ENCODE measurements at regions not wholly inside any gene's neighbourhood (a gene's known extent, or its start where the extent isn't known, plus 50 kb on each side); places are given as distances from the start of the nearest gene placed in this dataset.

GRCh38 chr3:72143322-72143721 lies 358.4 kb upstream of the PROK2 start:
- no peak overlapping the region for H3K4me3 ChIP-seq
- no peaks in the 10 kb centered on the region for H3K9me3 ChIP-seq (ENCODE audit: control insufficient read depth in 4 of 4, insufficient read depth in 3 of 4, low read length in 3 of 4)
- no peaks in the 10 kb centered on the region for H3K27me3 ChIP-seq (ENCODE audit: control insufficient read depth in 3 of 3, insufficient read depth in 3 of 3, low read length in 2 of 3)
- DNase-seq (no peak), ATAC-seq (ENCODE audit: insufficient read depth, low FRiP score) (no peak)
- H3K27ac ChIP-seq (ENCODE audit: low read depth in 1 of 2, low read length in 1 of 2), result no peak overlapping the region
- no peak for TF ChIP-seq CTCF (IDR thresholded peaks at IDR 0.05; ENCODE audit: control extremely low read depth, extremely low read depth)
- H3K4me1 ChIP-seq (ENCODE audit: control insufficient read depth in 5 of 5, insufficient read depth in 5 of 5, low read length in 5 of 5), result peaks cover 0 to 6% (median 3%) of the 10 kb centered on the region in 5 donors
- no peak overlapping the region for H3K9ac ChIP-seq (ENCODE audit: insufficient read depth in 1 of 2, low read length in 2 of 2)
- WGBS, 2 donors, result 91 to 97% methylated on average over 7 of the region's 7 CpGs
- no peaks in the 10 kb centered on the region for H3K36me3 ChIP-seq (ENCODE audit: control insufficient read depth in 4 of 4, insufficient read depth in 4 of 4, low read length in 4 of 4)

DNA sequence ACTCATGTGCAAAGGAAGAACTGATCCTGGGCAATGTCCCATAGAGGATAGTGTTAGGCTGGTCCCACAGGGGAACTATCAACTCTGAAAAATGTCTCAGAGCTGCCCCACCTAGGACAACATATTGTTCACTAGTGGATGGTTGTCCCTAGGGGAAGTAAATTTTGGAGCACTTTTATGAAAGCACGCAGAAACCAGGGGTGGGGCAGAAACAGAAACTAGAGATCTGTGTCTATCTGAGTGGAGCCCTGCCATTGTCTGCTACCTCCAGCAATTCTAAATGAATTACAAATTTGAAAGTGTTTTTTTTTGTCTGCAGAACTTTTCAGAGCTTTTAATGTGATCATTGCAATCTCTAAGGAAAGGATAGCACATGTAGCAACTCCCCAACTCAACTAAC lies 357.1 kb upstream of the PROK2 start:
- WGBS, 2 donors, result 86 to 95% methylated on average over 1 of the region's 1 CpG

DNA sequence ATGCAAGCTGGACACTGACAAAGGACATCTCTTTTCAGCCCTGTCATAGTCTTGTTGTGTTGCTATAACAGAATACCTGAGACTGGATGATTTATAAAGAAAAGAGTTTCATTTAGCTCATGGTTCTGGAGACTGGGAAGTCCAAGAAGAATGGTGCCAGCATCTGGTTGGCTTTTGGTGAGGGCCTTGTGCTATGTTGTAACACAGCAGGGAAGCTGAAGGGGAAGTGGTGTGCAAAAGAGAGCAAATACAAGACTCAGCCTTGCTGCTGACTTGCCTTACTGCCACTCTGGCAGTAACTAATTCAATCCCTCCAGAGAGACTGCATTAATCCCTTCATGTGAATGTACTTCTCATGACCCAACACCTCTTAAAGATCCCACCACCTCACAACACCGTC lies 356.3 kb upstream of the PROK2 start:
- H3K9me3 ChIP-seq (ENCODE audit: control insufficient read depth in 4 of 4, insufficient read depth in 3 of 4, low read length in 3 of 4), result no peaks in the 10 kb centered on the region
- no peak overlapping the region for H3K9ac ChIP-seq (ENCODE audit: insufficient read depth in 1 of 2, low read length in 2 of 2)
- no peak overlapping the region for H3K4me3 ChIP-seq
- ATAC-seq (ENCODE audit: insufficient read depth, low FRiP score) (no peak), DNase-seq (no peak)
- TF ChIP-seq CTCF (IDR thresholded peaks at IDR 0.05; ENCODE audit: control extremely low read depth, extremely low read depth), result no peak
- H3K27ac ChIP-seq (ENCODE audit: low read depth in 1 of 2, low read length in 1 of 2), result no peak overlapping the region
- peaks cover 0 to 6% (median 3%) of the 10 kb centered on the region in 5 donors for H3K4me1 ChIP-seq (ENCODE audit: control insufficient read depth in 5 of 5, insufficient read depth in 5 of 5, low read length in 5 of 5)
- H3K27me3 ChIP-seq (ENCODE audit: control insufficient read depth in 3 of 3, insufficient read depth in 3 of 3, low read length in 2 of 3), result no peaks in the 10 kb centered on the region
- H3K36me3 ChIP-seq (ENCODE audit: control insufficient read depth in 4 of 4, insufficient read depth in 4 of 4, low read length in 4 of 4), result no peaks in the 10 kb centered on the region
- 91 to 100% methylated on average over 1 of the region's 1 CpG for WGBS, 2 donors

More for the DNA sequence above, 357.1 kb upstream of the PROK2 start:
- DNase-seq (no peak), ATAC-seq (ENCODE audit: insufficient read depth, low FRiP score) (no peak)
- no peak for TF ChIP-seq CTCF (IDR thresholded peaks at IDR 0.05; ENCODE audit: control extremely low read depth, extremely low read depth)
- H3K27me3 ChIP-seq (ENCODE audit: control insufficient read depth in 3 of 3, insufficient read depth in 3 of 3, low read length in 2 of 3), result no peaks in the 10 kb centered on the region
- no peaks in the 10 kb centered on the region for H3K9me3 ChIP-seq (ENCODE audit: control insufficient read depth in 4 of 4, insufficient read depth in 3 of 4, low read length in 3 of 4)
- H3K36me3 ChIP-seq (ENCODE audit: control insufficient read depth in 4 of 4, insufficient read depth in 4 of 4, low read length in 4 of 4), result no peaks in the 10 kb centered on the region
- no peak overlapping the region for H3K9ac ChIP-seq (ENCODE audit: insufficient read depth in 1 of 2, low read length in 2 of 2)
- no peak overlapping the region for H3K4me3 ChIP-seq
- no peak overlapping the region for H3K27ac ChIP-seq (ENCODE audit: low read depth in 1 of 2, low read length in 1 of 2)
- peaks cover 0 to 6% (median 3%) of the 10 kb centered on the region in 5 donors for H3K4me1 ChIP-seq (ENCODE audit: control insufficient read depth in 5 of 5, insufficient read depth in 5 of 5, low read length in 5 of 5)

GRCh38 chr3:72139316-72139715 lies 354.4 kb upstream of the PROK2 start:
- 92 to 95% methylated on average over 2 of the region's 2 CpGs for WGBS, 2 donors
- H3K4me1 ChIP-seq (ENCODE audit: control insufficient read depth in 5 of 5, insufficient read depth in 5 of 5, low read length in 5 of 5), result peaks cover 0 to 2% (median 0%) of the 10 kb centered on the region in 5 donors
- H3K27me3 ChIP-seq (ENCODE audit: control insufficient read depth in 3 of 3, insufficient read depth in 3 of 3, low read length in 2 of 3), result no peaks in the 10 kb centered on the region
- H3K36me3 ChIP-seq (ENCODE audit: control insufficient read depth in 4 of 4, insufficient read depth in 4 of 4, low read length in 4 of 4), result no peaks in the 10 kb centered on the region
- no peak overlapping the region for H3K9ac ChIP-seq (ENCODE audit: insufficient read depth in 1 of 2, low read length in 2 of 2)
- DNase-seq (no peak), ATAC-seq (ENCODE audit: insufficient read depth, low FRiP score) (no peak)
- TF ChIP-seq CTCF (IDR thresholded peaks at IDR 0.05; ENCODE audit: control extremely low read depth, extremely low read depth), result no peak
- no peak overlapping the region for H3K4me3 ChIP-seq
- no peaks in the 10 kb centered on the region for H3K9me3 ChIP-seq (ENCODE audit: control insufficient read depth in 4 of 4, insufficient read depth in 3 of 4, low read length in 3 of 4)
- no peak overlapping the region for H3K27ac ChIP-seq (ENCODE audit: low read depth in 1 of 2, low read length in 1 of 2)
